ENCODE measurements at regions not wholly inside any gene's neighbourhood (a gene's known extent, or its start where the extent isn't known, plus 50 kb on each side); places are given as distances from the start of the nearest gene placed in this dataset.

DNA sequence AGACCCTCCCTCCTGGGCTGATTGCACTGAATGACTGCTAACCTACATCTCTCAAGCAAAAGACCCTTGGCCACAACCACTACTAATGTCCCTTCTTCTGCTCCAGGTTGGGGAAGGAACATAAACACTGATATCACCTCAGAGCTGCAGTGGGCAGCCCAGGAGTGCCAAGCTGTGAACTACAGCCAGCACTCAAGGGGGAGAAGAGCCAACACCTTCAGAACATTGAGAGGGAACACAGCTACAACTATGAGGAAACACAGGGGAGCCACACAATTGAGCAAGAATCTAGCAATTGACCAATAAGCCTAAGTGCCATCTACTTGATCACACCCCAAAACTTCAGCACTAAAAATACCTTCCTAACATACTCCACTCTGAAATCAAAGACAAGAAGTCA lies 222.8 kb downstream of the SPATA18 start:
- no peak overlapping the region for H3K27ac ChIP-seq
- TF ChIP-seq, protein P1, sequence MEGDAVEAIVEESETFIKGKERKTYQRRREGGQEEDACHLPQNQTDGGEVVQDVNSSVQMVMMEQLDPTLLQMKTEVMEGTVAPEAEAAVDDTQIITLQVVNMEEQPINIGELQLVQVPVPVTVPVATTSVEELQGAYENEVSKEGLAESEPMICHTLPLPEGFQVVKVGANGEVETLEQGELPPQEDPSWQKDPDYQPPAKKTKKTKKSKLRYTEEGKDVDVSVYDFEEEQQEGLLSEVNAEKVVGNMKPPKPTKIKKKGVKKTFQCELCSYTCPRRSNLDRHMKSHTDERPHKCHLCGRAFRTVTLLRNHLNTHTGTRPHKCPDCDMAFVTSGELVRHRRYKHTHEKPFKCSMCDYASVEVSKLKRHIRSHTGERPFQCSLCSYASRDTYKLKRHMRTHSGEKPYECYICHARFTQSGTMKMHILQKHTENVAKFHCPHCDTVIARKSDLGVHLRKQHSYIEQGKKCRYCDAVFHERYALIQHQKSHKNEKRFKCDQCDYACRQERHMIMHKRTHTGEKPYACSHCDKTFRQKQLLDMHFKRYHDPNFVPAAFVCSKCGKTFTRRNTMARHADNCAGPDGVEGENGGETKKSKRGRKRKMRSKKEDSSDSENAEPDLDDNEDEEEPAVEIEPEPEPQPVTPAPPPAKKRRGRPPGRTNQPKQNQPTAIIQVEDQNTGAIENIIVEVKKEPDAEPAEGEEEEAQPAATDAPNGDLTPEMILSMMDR (IDR thresholded peaks at IDR 0.05): no peak
- TF ChIP-seq ZFX (IDR thresholded peaks at IDR 0.05; ENCODE audit: borderline replicate concordance): no peak

GRCh38 chr4:52288212-52288855 lies 237.2 kb downstream of the SPATA18 start:
- TF ChIP-seq ZFX (IDR thresholded peaks at IDR 0.05; ENCODE audit: borderline replicate concordance): no peak
- TF ChIP-seq, protein P1 (IDR thresholded peaks at IDR 0.05): no peak
- H3K27ac ChIP-seq: no peak overlapping the region

DNA sequence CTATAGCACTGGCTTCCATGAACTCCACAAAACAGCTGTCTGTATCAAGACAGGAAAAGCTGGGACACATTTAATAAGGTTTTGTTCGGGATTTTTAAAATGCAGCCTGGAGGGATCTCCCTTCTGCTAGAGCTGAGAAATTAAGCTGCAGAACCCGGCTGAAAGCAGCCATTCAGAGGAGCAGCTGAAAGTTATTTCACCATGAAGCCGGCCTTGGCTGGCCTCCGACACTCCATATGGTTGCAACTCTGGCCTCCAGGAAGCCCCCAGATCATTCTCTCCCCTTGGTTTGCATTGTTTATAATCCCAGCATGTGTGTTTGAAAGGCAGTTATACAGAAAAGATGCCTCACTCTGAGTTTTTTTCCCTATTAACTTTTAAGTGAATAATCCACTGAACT lies 239.4 kb downstream of the SPATA18 start:
- no peak overlapping the region for H3K27ac ChIP-seq
- TF ChIP-seq ZFX (IDR thresholded peaks at IDR 0.05; ENCODE audit: borderline replicate concordance): no peak
- TF ChIP-seq, protein P1 (IDR thresholded peaks at IDR 0.05): no peak

DNA sequence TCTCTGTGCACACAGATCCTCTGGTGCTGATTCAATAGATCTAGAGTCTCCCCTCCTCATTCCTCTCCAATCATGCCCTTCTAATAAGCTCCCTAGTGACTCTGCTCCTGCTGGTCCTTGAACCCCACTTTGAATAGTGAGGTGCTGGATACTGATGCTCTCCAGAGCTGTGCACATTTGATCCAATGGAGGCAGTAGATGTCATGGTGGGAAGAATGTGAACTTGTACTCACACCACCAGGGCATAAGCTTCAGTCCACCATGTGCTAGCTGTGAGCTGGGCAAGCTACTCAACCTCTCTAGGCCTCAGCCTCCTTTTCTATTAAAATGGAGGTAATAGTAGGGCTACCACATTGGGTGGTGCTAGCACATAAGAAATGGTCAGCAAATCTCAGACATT lies 241.1 kb downstream of the SPATA18 start:
- TF ChIP-seq, protein P1 (IDR thresholded peaks at IDR 0.05): no peak
- no peak for TF ChIP-seq ZFX (IDR thresholded peaks at IDR 0.05; ENCODE audit: borderline replicate concordance)
- no peak overlapping the region for H3K27ac ChIP-seq

DNA sequence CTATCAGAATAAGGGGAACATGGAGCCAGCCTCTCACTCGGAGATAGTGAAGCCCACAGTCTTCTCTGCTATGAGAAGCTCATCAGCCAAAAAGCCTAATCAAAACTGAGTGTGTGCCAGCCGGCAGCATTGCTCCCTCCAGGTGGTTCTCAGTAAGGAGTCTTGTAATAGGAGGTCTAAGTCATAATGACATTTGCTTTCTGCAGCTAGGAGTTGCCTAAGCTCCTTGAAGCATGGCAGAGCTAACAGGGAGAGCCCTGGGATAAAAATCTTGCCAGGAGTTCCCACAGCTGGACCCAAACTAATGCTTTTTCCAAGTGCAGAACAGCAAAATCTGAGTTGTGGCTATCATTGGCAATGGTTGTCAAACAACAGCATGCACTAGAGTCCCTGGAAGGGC lies 245.2 kb downstream of the SPATA18 start:
- TF ChIP-seq, protein P1 (IDR thresholded peaks at IDR 0.05): no peak
- TF ChIP-seq ZFX (IDR thresholded peaks at IDR 0.05; ENCODE audit: borderline replicate concordance): no peak
- H3K27ac ChIP-seq: no peak overlapping the region

- TF ChIP-seq, protein P1 (IDR thresholded peaks at IDR 0.05): no peak
- TF ChIP-seq ZFX (IDR thresholded peaks at IDR 0.05; ENCODE audit: borderline replicate concordance): no peak
- no peak overlapping the region for H3K27ac ChIP-seq
Measured at GRCh38 chr4:52298444-52298843, 247.3 kb downstream of the SPATA18 start.

- TF ChIP-seq, protein P1 (IDR thresholded peaks at IDR 0.05): no peak
- TF ChIP-seq ZFX (IDR thresholded peaks at IDR 0.05; ENCODE audit: borderline replicate concordance): no peak
- H3K27ac ChIP-seq: no peak overlapping the region
Measured at GRCh38 chr4:52299120-52299519, 248.0 kb downstream of the SPATA18 start.
